ENCODE measurements at regions not wholly inside any gene's neighbourhood (a gene's known extent, or its start where the extent isn't known, plus 50 kb on each side); places are given as distances from the start of the nearest gene placed in this dataset.

- no peak overlapping the region for H3K4me3 ChIP-seq (ENCODE audit: low read depth, low read length)
- no peak for TF ChIP-seq CTCF (IDR thresholded peaks at IDR 0.05; ENCODE audit: borderline replicate concordance, insufficient read depth, low read depth, low read length)
Measured at GRCh38 chr22:47547239-47547661, 784.8 kb downstream of the TBC1D22A start.

GRCh38 chr22:47544696-47545095 lies 782.2 kb downstream of the TBC1D22A start:
- TF ChIP-seq CTCF (IDR thresholded peaks at IDR 0.05; ENCODE audit: borderline replicate concordance, insufficient read depth, low read depth, low read length) = no peak
- H3K4me3 ChIP-seq (ENCODE audit: low read depth, low read length) = no peak overlapping the region

- TF ChIP-seq CTCF (IDR thresholded peaks at IDR 0.05; ENCODE audit: borderline replicate concordance, insufficient read depth, low read depth, low read length) = no peak
Measured at GRCh38 chr22:47543447-47543846, 781.0 kb downstream of the TBC1D22A start.

GRCh38 chr22:47540011-47540410 lies 777.6 kb downstream of the TBC1D22A start:
- TF ChIP-seq CTCF (IDR thresholded peaks at IDR 0.05; ENCODE audit: borderline replicate concordance, insufficient read depth, low read depth, low read length) = no peak
- H3K4me3 ChIP-seq (ENCODE audit: low read depth, low read length) = no peak overlapping the region

More at GRCh38 chr22:47543447-47543846, 781.0 kb downstream of the TBC1D22A start:
- H3K4me3 ChIP-seq (ENCODE audit: low read depth, low read length) = no peak overlapping the region

GRCh38 chr22:47539374-47539773 lies 776.9 kb downstream of the TBC1D22A start:
- TF ChIP-seq CTCF (IDR thresholded peaks at IDR 0.05; ENCODE audit: borderline replicate concordance, insufficient read depth, low read depth, low read length) = no peak

GRCh38 chr22:47535681-47536080 lies 773.2 kb downstream of the TBC1D22A start:
- no peak overlapping the region for H3K4me3 ChIP-seq (ENCODE audit: low read depth, low read length)
- TF ChIP-seq CTCF (IDR thresholded peaks at IDR 0.05; ENCODE audit: borderline replicate concordance, insufficient read depth, low read depth, low read length) = no peak

More at GRCh38 chr22:47539374-47539773, 776.9 kb downstream of the TBC1D22A start:
- no peak overlapping the region for H3K4me3 ChIP-seq (ENCODE audit: low read depth, low read length)

- no peak overlapping the region for H3K4me3 ChIP-seq (ENCODE audit: low read depth, low read length)
- TF ChIP-seq CTCF (IDR thresholded peaks at IDR 0.05; ENCODE audit: borderline replicate concordance, insufficient read depth, low read depth, low read length) = no peak
Measured at GRCh38 chr22:47534804-47535410, 772.5 kb downstream of the TBC1D22A start.
